Ovary (tissue), 7 donors: ENCODE measurements at regions not wholly inside any gene's neighbourhood (a gene's known extent, or its start where the extent isn't known, plus 50 kb on each side); places are given as distances from the start of the nearest gene placed in this dataset.

Experiments used
- DNase-seq, 5 donors: peaks; one replicate each; pipeline ENCODE4 v3.0.0-alpha.2; 2019 to 2020
- H3K27ac ChIP-seq, 2 donors: fragments of 200-600 bp; one replicate each; pipeline versions ENCODE4 v1.5.1 to v1.8.0; 2019 to 2022
- H3K27me3 ChIP-seq: fragments of 200-600 bp; one replicate; pipeline ENCODE4 v1.8.0; 2022
- H3K36me3 ChIP-seq: fragments of 200-600 bp; sonication (generic); one replicate; pipeline ENCODE4 v1.5.1; 2019
- H3K4me1 ChIP-seq: one replicate; pipeline ENCODE4 v1.8.1; 2013; ENCODE audit warnings: mild to moderate bottlenecking, moderate library complexity; ENCODE audit not compliant: insufficient read depth
- H3K4me3 ChIP-seq: fragments of 200-600 bp; sonication (generic); one replicate; pipeline ENCODE4 v1.5.1; 2017
- H3K9me3 ChIP-seq, 2 donors: fragments of 200-600 bp in 1 of 2; sonication (generic) in 1 of 2; one replicate each; pipeline versions ENCODE4 v1.5.1 to v1.8.1; 2013 to 2019; ENCODE audit warnings: mild to moderate bottlenecking in 1 of 2, moderate library complexity in 1 of 2
- CTCF ChIP-seq, 3 donors: fragments of 450-650 bp in 2 of 3; fragments of 200-600 bp in 1 of 3; IDR thresholded peaks; one replicate each; pipeline versions ENCODE4 v1.5.1 to v1.8.0; 2016 to 2022; ENCODE audit warnings: antibody characterized with exemption in 3 of 3, mild to moderate bottlenecking in 1 of 3
- EP300 ChIP-seq: sonication (generic); formaldehyde crosslinking; IDR thresholded peaks from one replicate; pipeline ENCODE4 v1.6.1; 2017; ENCODE audit warnings: antibody characterized with exemption
- POLR2A ChIP-seq: fragments of 450-650 bp; IDR thresholded peaks from one replicate; pipeline ENCODE4 v1.6.1; 2017; ENCODE audit warnings: antibody characterized with exemption, mild to moderate bottlenecking, moderate library complexity
- WGBS, 3 donors: extraction: QIAGEN DNeasy Blood & Tissue Kit in 1 of 3; methylation state at CpG; one replicate each; pipeline versions ENCODE4 v1.1.5 to v1.1.7; 2013 to 2017; 5-methylcytosine and 5-hydroxymethylcytosine counted together
- intact Hi-C, 4 donors: fragments of 100-400 bp; cut with DNase I; formaldehyde crosslinking; loops; one replicate each; pipeline versions ENCODE4 v1.11.0 to v1.15.1; 2022 to 2023
- donor health status: DM: no; HTN: no; CAD: no; lungs with moderate emphysema.
- donor health status: DM: no; HTN: no; CAD: no.
- donor health status: Bipolar disorder and iron deficiency.
- donor health status: DM: no; HTN: no; CAD: no.
- donor health status: DM: yes; HTN: yes; CAD: no.

GRCh38 chr5:26568316-26568715, 470.1 kb downstream of the CDH9 start:
- H3K27ac ChIP-seq, result no peak overlapping the region
- no peaks in the 10 kb centered on the region for H3K27me3 ChIP-seq
- TF ChIP-seq EP300 (no peak), CTCF (IDR thresholded peaks at IDR 0.05) (no peak), POLR2A (no peak)
- H3K4me1 ChIP-seq, result no peaks in the 10 kb centered on the region
- WGBS, 3 donors, result 78 to 84% (median 82%) methylated on average over 8 to 9 of the region's 9 CpGs
- DNase-seq, result no peak
- intact Hi-C loops, result no loop called here
- no peaks in the 10 kb centered on the region for H3K9me3 ChIP-seq
- no peak overlapping the region for H3K4me3 ChIP-seq
- H3K36me3 ChIP-seq, result no peaks in the 10 kb centered on the region

GRCh38 chr5:26563979-26564378, 474.4 kb downstream of the CDH9 start:
- Histone ChIP-seq H3K4me1 (no peaks in the 10 kb centered on the region), H3K27ac (no peak overlapping the region), H3K4me3 (no peak overlapping the region), H3K36me3 (no peaks in the 10 kb centered on the region), H3K9me3 (no peaks in the 10 kb centered on the region), H3K27me3 (no peaks in the 10 kb centered on the region)
- intact Hi-C loops, result no loop called here
- DNase-seq, result no peak
- 81 to 93% (median 90%) methylated on average over 2 of the region's 2 CpGs for WGBS, 3 donors
- TF ChIP-seq CTCF (IDR thresholded peaks at IDR 0.05) (no peak), EP300 (no peak), POLR2A (no peak)

- H3K27ac ChIP-seq, result no peak overlapping the region
- DNase-seq, result no peak
- H3K9me3 ChIP-seq, result no peaks in the 10 kb centered on the region
- intact Hi-C loops, result no loop called here
- 60 to 85% (median 74%) methylated on average over 2 of the region's 2 CpGs for WGBS, 3 donors
- TF ChIP-seq CTCF (IDR thresholded peaks at IDR 0.05), result no peak
- TF ChIP-seq POLR2A, result no peak
- TF ChIP-seq EP300, result no peak
- H3K4me3 ChIP-seq, result no peak overlapping the region
- H3K36me3 ChIP-seq, result no peaks in the 10 kb centered on the region
- no peaks in the 10 kb centered on the region for H3K4me1 ChIP-seq
- no peaks in the 10 kb centered on the region for H3K27me3 ChIP-seq
These were observed 485.3 kb downstream of the CDH9 start for GRCh38 chr5:26553079-26553478.

- TF ChIP-seq EP300 (no peak), CTCF (IDR thresholded peaks at IDR 0.05) (no peak), POLR2A (no peak)
- Histone ChIP-seq H3K36me3 (no peaks in the 10 kb centered on the region), H3K27ac (no peak overlapping the region), H3K9me3 (no peaks in the 10 kb centered on the region), H3K27me3 (no peaks in the 10 kb centered on the region), H3K4me3 (no peak overlapping the region), H3K4me1 (no peaks in the 10 kb centered on the region)
- DNase-seq, result no peak
- intact Hi-C loops, result no loop called here
- WGBS, 3 donors, result 80 to 88% (median 86%) methylated on average over 1 of the region's 1 CpG
These were observed 494.4 kb downstream of the CDH9 start for GRCh38 chr5:26543987-26544386.

GRCh38 chr5:26538226-26538625, 500.2 kb downstream of the CDH9 start:
- intact Hi-C loops, result no loop called here
- H3K36me3 ChIP-seq, result no peaks in the 10 kb centered on the region
- H3K27me3 ChIP-seq, result no peaks in the 10 kb centered on the region
- no peaks in the 10 kb centered on the region for H3K4me1 ChIP-seq
- WGBS, 3 donors, result 44 to 84% (median 46%) methylated on average over 1 of the region's 1 CpG
- TF ChIP-seq CTCF (IDR thresholded peaks at IDR 0.05) (no peak), EP300 (no peak), POLR2A (no peak)
- DNase-seq, result no peak
- H3K9me3 ChIP-seq, result no peaks in the 10 kb centered on the region
- no peak overlapping the region for H3K27ac ChIP-seq
- H3K4me3 ChIP-seq, result no peak overlapping the region
